Right lobe of liver (tissue), 4 donors: ENCODE measurements at regions not wholly inside any gene's neighbourhood (a gene's known extent, or its start where the extent isn't known, plus 50 kb on each side); places are given as distances from the start of the nearest gene placed in this dataset.

Source experiments
- CTCF ChIP-seq, 4 donors: fragments of 200-600 bp in 3 of 4; fragments of 450-650 bp in 1 of 4; IDR thresholded peaks; one replicate each; pipeline versions ENCODE4 v1.5.1 to v1.8.0; 2016 to 2022; ENCODE audit warnings: antibody characterized with exemption in 4 of 4, mild to moderate bottlenecking in 2 of 4
- POLR2A ChIP-seq: fragments of 450-650 bp; IDR thresholded peaks from one replicate; pipeline ENCODE4 v1.6.1; 2017; ENCODE audit warnings: antibody characterized with exemption, mild to moderate bottlenecking
- donor health status: DM: no; HTN: no; CAD: no.
- donor health status: DM: no; HTN: no; CAD: no.
- donor health status: DM: no; HTN: yes; CAD: no.

GRCh38 chr3:69530554-69530953 is 144.7 kb upstream of the FRMD4B start:
- TF ChIP-seq POLR2A (no peak), CTCF (IDR thresholded peaks at IDR 0.05) (no peak)
